ENCODE measurements at regions not wholly inside any gene's neighbourhood (a gene's known extent, or its start where the extent isn't known, plus 50 kb on each side); places are given as distances from the start of the nearest gene placed in this dataset.

- no peaks in the 10 kb centered on the region for H3K36me3 Mint-ChIP-seq (ENCODE audit: insufficient read depth in 1 of 3, low read depth in 3 of 3)
- no peaks in the 10 kb centered on the region for H3K9me3 Mint-ChIP-seq
- no peaks in the 10 kb centered on the region for H3K9me3 ChIP-seq (ENCODE audit: control insufficient read depth, low read depth, low read length)
- H3T11ph ChIP-seq (ENCODE audit: low read length): no peak overlapping the region
- H3K27me3 ChIP-seq (ENCODE audit: insufficient read depth, low read length): no peaks in the 10 kb centered on the region
- H3K56ac ChIP-seq (ENCODE audit: insufficient read length, low read depth, low read length): no peak overlapping the region
- no peak for DNase-seq
- no peak overlapping the region for H2BK120ac ChIP-seq (ENCODE audit: low read depth, low read length, poor library complexity, severe bottlenecking)
- no CpG with 5 or more reads among the region's 4 CpGs for WGBS (ENCODE audit: extremely low coverage, insufficient read length, low lambda C conversion rate)
- H3K18ac ChIP-seq (ENCODE audit: insufficient read length, low read depth, low read length): no peak overlapping the region
- H3K27ac ChIP-seq (ENCODE audit: insufficient read length, low read depth, low read length): no peak overlapping the region
- no peak overlapping the region for H2BK20ac ChIP-seq (ENCODE audit: low read depth, low read length, poor library complexity, severe bottlenecking)
- no peak overlapping the region for H4K91ac ChIP-seq (ENCODE audit: insufficient read length, low read depth, low read length)
- H4K8ac ChIP-seq (replicated peaks; ENCODE audit: insufficient read length, low read depth, low read length): no peak overlapping the region
- H3K14ac ChIP-seq (ENCODE audit: insufficient read depth, low read length): no peak overlapping the region
- no peaks in the 10 kb centered on the region for H3K4me1 ChIP-seq (ENCODE audit: insufficient read depth, low read length)
- H3K27ac Mint-ChIP-seq: no peak overlapping the region
- H3K4me3 Mint-ChIP-seq: no peak overlapping the region
- H4K20me1 ChIP-seq (ENCODE audit: control insufficient read depth, insufficient read depth, insufficient read length): no peaks in the 10 kb centered on the region
- no peaks in the 10 kb centered on the region for H3K4me1 Mint-ChIP-seq
- H2BK15ac ChIP-seq (ENCODE audit: low read depth, low read length): no peak overlapping the region
- H3K23me2 ChIP-seq (ENCODE audit: insufficient read length, low read depth, low read length, poor library complexity, severe bottlenecking): no peaks in the 10 kb centered on the region
- no peak overlapping the region for H3K4me2 ChIP-seq (ENCODE audit: insufficient read depth, insufficient read length, low read length)
- no peak for TF ChIP-seq CTCF (conservative IDR thresholded peaks at IDR 0.05)
- no peak overlapping the region for H3K9ac ChIP-seq (ENCODE audit: extremely low read depth, insufficient read length, low read length)
- no peaks in the 10 kb centered on the region for H3K79me1 ChIP-seq (ENCODE audit: insufficient read depth, low read depth, low read length, poor library complexity, severe bottlenecking)
- H2AFZ ChIP-seq (ENCODE audit: low read length): no peak overlapping the region
- no peak overlapping the region for H2AK5ac ChIP-seq (ENCODE audit: insufficient read length, low read length)
- no peaks in the 10 kb centered on the region for H3K79me2 ChIP-seq (ENCODE audit: insufficient read depth, low read length)
- H4K5ac ChIP-seq (ENCODE audit: insufficient read length, low read depth, low read length): no peak overlapping the region
- no peak overlapping the region for H2BK5ac ChIP-seq (ENCODE audit: insufficient read length, low read length)
- peaks cover 1% of the 10 kb centered on the region; the same call in 1 of the 2 replicates for H3K27me3 Mint-ChIP-seq (ENCODE audit: low read depth)
- no peak overlapping the region for H2BK12ac ChIP-seq (ENCODE audit: insufficient read length, low read depth, low read length)
- H3K4ac ChIP-seq (ENCODE audit: low read depth, low read length): no peak overlapping the region
- no peak overlapping the region for H3K23ac ChIP-seq (ENCODE audit: insufficient read length, low read depth, low read length)
These were observed 210.8 kb downstream of the HIPK3 start for GRCh38 chr11:33467966-33468365.
